HG03469 (cell line): ENCODE measurements at regions not wholly inside any gene's neighbourhood (a gene's known extent, or its start where the extent isn't known, plus 50 kb on each side); places are given as distances from the start of the nearest gene placed in this dataset.
"Not testable (repeated sequence)": the region's sequence is repeated elsewhere in the genome, so short reads cannot be mapped to it uniquely, and the experiment has no call there.

Source experiments
- ATAC-seq: cut with Tn5 transposase; IDR thresholded peaks from one replicate; pipeline ENCODE4 v1.9.1; 2021; ENCODE audit warnings: mild to moderate bottlenecking, moderate library complexity, moderate number of reproducible peaks; ENCODE audit not compliant: unreplicated experiment

DNA sequence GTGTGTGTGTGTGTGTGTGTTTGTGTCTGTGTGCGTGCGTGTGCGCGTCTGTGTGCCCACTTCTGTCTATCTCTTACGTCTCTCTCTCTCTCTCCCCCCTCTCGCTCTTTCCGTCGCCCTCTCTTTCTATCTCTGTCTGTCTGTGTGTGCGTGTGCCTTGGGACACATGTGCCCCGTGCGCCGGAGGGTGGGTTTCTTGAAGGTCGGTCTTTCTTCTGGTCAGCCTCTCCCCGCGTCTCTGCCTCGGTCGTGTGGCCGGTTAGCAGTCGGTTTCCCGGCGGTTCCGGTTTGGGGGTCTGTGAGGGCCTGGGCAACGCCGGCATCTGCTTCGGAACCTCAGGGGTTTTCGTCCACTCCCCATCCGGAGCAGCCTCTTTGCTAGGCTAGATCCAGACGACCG lies 1423.6 kb upstream of the PCDH10 start:
- ATAC-seq = not testable (repeated sequence)

GRCh38 chr4:131726940-131727339 lies 1422.2 kb upstream of the PCDH10 start:
- not testable (repeated sequence) for ATAC-seq

DNA sequence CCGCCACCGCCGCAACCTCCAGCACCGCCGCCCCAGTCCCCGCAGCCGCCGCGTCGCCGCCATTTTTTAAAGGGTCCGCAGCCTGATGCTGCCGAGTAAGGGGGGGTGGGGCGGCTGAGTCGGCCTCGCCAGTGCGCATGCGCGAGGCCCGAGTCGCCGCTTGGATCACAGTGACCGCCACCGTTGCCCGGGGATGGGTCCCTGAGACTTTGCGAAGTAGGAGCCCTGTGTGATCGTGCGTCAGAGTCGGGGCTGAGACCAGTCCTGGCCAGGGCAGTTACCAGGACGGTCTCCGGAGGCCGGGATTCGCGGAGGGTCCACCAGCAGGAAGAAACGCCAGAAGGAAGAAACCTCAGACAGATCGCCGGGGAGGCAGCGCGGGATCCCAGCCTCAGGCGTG lies 1421.7 kb upstream of the PCDH10 start:
- ATAC-seq = not testable (repeated sequence)

- ATAC-seq = not testable (repeated sequence)
Measured at GRCh38 chr4:131729205-131729604, 1419.9 kb upstream of the PCDH10 start.

GRCh38 chr4:131729716-131730398 lies 1419.2 kb upstream of the PCDH10 start:
- not testable (repeated sequence) for ATAC-seq

DNA sequence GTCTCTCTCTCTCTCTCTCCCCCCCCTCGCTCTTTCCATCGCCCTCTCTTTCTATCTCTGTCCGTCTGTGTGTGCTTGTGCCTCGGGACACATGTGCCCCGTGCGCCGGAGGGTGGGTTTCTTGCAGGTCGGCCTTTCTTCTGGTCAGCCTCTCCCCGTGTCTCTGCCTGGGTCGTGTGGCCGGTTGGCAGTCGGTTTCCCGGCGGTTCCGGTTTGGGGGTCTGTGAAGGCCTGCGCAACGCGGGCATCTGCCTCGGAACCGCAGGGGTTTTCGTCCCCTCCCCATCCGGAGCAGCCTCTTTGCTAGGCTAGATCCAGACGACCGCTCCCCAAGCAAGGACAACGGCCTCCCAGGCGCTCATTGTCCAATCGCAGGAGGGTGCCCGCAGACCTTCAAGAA lies 1418.5 kb upstream of the PCDH10 start:
- not testable (repeated sequence) for ATAC-seq

GRCh38 chr4:131732034-131732630 lies 1417.0 kb upstream of the PCDH10 start:
- not testable (repeated sequence) for ATAC-seq

- ATAC-seq = not testable (repeated sequence)
Measured at GRCh38 chr4:131734321-131734720, 1414.8 kb upstream of the PCDH10 start.

DNA sequence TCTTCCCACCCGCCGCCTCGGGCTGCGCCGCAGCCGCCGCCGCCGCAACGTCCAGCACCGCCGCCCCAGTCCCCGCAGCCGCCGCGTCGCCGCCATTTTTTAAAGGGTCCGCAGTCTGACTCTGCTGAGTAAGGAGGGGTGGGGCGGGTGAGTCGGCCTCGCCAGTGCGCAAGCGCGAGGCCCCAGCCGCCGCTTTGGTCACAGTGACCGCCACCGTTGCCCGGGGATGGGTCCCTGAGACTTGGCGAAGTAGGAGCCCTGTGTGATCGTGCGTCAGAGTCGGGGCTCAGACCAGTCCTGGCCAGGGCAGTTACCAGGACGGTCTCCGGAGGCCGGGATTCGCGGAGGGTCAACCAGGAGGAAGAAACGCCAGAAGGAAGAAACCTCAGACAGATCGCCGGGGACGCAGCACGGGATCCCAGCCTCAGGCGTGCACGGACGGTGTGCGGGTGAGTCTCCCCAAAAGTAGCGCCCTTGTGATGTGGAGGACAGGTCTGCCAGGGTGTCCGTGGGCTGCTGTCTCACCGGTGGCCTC lies 1414.2 kb upstream of the PCDH10 start:
- ATAC-seq = not testable (repeated sequence)

GRCh38 chr4:131738991-131739390 lies 1410.1 kb upstream of the PCDH10 start:
- not testable (repeated sequence) for ATAC-seq

- ATAC-seq = not testable (repeated sequence)
Measured at GRCh38 chr4:131741836-131742235, 1407.3 kb upstream of the PCDH10 start.

DNA sequence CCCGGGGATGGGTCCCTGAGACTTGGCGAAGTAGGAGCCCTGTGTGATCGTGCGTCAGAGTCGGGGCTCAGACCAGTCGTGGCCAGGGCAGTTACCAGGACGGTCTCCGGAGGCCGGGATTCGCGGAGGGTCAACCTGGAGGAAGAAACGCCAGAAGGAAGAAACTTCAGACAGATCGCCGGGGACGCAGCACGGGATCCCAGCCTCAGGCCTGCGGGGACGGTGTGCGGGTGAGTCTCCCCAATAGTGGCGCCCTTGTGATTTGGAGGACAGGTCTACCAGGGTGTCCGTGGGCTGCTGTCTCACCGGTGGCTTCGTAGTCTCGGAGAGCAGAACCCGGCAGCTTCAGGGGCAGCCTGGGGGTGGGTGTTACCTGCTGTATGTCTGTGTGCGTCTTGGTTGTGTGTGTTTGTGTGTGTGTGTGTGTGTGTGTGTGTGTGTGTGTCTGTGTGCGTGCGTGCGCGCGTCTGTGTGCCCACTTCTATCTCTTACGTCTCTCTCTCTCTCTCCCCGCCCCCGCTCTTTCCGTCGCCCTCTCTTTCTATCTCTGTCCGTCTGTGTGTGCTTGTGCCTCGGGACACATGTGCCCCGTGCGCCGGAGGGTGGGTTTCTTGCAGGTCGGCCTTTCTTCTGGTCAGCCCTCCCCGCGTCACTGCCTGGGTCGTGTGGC lies 1406.4 kb upstream of the PCDH10 start:
- not testable (repeated sequence) for ATAC-seq

DNA sequence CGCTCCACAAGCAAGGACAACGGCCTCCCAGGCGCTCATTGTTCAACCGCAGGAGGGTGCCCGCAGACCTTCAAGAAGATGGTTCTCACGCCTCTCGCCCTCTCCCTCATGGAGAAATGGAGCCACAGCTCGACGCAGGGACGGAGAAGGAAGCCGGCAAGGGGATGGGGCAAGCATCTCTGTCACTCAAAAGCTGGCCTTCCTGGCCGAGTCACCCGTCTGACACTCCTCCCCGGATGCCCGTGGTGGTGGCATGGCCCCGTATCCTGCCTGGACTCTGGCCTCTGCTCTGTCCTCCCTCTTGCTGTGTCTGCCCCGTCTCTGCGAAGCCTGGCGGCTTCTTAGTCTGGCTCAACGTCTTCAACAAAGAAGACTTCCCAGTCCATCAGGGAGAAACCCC lies 1405.7 kb upstream of the PCDH10 start:
- ATAC-seq = not testable (repeated sequence)

- ATAC-seq = not testable (repeated sequence)
Measured at GRCh38 chr4:131747203-131747602, 1401.9 kb upstream of the PCDH10 start.

- not testable (repeated sequence) for ATAC-seq
Measured at GRCh38 chr4:131749224-131749623, 1399.9 kb upstream of the PCDH10 start.

DNA sequence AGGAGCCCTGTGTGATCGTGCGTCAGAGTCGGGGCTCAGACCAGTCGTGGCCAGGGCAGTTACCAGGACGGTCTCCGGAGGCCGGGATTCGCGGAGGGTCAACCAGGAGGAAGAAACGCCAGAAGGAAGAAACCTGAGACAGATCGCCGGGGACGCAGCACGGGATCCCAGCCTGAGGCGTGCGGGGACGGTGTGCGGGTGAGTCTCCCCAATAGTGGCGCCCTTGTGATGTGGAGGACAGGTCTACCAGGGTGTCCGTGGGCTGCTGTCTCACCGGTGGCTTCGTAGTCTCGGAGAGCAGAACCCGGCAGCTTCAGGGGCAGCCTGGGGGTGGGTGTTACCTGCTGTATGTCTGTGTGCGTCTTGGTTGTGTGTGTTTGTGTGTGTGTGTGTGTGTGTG lies 1399.1 kb upstream of the PCDH10 start:
- ATAC-seq = not testable (repeated sequence)

- not testable (repeated sequence) for ATAC-seq
Measured at GRCh38 chr4:131750469-131750868, 1398.6 kb upstream of the PCDH10 start.

GRCh38 chr4:131762234-131762633 lies 1386.9 kb upstream of the PCDH10 start:
- ATAC-seq = not testable (repeated sequence)

GRCh38 chr4:131764730-131765129 lies 1384.4 kb upstream of the PCDH10 start:
- no peak for ATAC-seq

DNA sequence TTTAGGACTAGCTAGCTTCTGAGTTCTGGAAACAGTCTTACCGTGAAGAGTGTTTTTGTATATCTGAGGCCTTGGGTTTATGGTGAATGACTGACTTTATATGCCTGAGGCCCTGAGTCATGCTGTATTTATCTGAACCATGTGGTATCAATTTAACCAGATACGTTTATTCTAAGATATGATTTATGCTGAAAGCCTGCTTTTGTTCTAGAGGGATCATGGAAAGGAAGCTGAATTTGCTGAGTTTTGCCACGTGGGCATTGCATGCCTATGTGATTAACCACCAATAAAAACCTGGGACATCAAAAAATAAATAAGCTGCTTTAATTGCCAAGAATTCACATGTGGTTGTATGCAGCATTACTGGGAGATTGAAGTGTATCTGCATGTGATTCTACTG lies 1374.7 kb upstream of the PCDH10 start:
- not testable (repeated sequence) for ATAC-seq

- ATAC-seq = not testable (repeated sequence)
Measured at GRCh38 chr4:131810565-131810964, 1338.5 kb upstream of the PCDH10 start.
